ENCODE measurements at regions not wholly inside any gene's neighbourhood (a gene's known extent, or its start where the extent isn't known, plus 50 kb on each side); places are given as distances from the start of the nearest gene placed in this dataset.
"Not testable (repeated sequence)": the region's sequence is repeated elsewhere in the genome, so short reads cannot be mapped to it uniquely, and the experiment has no call there.

DNA sequence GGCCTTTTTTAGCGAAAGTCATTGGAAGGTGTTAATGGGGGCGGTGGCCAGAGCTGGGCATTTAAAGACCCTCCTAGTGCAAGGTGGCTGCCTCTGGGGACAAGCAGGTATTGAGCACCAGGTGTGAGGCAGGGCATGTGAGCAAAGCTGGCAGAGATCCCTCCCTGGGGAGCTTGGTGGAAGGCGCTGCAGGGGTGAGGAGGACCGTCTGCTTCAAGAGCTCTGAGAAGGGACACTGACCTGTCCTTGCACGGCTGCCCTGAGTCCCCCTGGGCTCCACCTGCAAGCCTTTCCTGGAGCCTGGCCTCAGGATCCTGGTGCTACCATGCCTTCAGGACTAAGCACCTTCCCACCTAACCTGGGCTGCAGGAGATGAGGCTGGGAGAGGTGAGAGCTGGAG is 127.0 kb upstream of the CIBAR2 start:
- DNase-seq (ENCODE audit: low read depth, low spot score), result no peak

DNA sequence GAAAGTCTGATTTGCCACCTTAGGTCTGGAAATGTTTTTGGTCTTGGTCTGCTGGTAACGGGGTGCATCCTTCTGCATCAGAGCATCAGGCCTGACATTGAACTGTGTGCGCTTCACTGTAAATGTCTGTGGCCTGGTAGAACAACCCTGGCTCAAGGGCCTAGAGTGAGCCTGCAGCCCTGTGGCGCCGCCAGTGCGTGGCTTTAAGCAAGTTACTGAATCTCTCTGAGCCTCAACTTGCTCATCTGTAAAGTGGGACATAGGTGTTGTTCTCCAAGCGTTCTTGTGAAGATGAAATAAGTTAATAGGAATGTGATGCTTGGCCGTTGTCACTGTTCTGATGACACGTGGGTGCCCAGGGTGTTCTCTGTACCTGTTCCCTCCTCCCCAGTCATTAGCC is 127.6 kb upstream of the CIBAR2 start:
- no peak for DNase-seq (ENCODE audit: low read depth, low spot score)

DNA sequence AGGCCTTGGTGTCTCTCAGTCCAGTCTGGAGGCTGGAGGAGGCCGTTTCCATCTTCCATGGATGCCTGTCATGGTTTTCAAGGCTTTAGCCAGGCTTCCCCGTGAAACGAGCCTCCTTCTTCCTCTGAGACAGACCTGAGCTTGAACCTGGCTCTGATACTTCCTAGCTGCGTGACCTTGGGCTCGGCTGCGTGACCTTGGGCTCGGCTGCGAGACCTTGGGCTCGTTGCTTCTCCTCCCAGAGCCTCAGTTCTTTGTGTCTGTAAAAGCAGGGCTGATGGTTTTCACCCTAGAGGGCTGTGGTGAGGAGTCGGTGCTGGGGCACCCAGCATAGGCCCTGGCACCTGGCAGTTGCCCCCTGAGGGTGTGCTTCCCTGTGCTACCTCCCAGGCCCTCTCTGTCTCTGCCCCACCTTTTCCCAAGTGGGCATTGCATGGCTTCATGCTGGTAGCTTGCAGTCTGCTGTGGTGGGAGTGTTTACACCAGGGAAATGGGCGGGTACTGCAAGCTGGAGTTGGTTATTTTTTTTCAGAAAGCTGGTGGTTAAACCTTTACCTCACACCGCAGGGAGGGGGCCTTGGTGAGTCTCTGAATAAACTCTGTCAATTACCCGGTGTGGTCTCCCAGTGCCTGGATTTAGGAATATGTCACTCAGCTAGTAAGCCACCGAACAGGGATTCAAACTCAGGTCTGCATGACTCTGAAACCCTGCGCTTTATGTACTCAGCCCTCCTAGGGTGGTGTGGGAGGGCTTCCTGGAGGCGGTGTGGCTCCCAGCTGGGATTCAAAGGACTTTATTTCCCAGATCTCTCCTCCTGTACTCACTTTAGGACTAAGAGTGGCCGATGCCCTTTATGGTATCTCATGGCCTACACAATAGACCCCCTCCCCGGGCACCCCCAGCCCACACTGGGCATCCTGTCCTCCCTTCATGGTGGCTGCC is 129.0 kb upstream of the CIBAR2 start:
- no peak for DNase-seq (ENCODE audit: low read depth, low spot score)

DNA sequence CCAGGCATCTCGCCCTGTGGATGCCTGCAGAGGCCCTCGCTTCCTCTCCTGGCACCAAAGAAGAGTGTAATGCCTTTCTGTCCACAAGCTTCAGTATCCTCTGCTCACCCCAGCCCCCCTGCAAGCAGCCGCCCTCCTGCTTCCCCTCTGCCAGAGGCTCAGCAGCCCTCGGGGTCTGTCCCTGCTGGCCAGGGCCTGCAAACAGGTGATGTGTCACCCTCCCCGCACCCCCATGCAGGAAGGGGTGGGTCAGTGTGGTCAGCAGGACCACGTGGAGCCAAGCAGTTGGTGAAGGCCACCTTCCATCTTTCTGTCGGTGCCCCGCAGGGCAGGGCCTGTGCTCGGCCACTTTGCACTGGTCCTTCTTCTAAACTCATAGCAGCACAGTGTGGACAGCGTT is 129.9 kb upstream of the CIBAR2 start:
- DNase-seq (ENCODE audit: low read depth, low spot score), result no peak

DNA sequence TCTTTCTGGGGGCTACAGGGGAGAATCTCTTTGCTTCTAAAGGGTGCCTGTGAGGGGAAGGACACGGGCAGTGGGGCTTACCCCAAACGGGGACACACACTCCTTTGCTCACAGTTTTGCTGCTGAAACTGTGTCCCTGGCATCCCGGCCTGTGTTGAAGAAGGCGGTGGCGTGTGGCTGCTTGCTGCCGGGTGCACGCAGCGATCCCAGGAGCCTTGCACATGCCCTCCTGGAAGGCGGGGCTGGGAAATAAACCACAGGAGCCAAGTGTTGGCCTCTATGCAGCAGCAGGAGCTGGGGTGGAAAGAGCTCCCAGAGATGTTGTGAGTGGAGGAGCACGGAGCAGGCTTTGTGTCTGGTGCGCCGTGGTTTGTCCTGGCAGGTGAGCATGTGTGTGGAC is 131.0 kb upstream of the CIBAR2 start:
- DNase-seq (ENCODE audit: low read depth, low spot score), result no peak

DNA sequence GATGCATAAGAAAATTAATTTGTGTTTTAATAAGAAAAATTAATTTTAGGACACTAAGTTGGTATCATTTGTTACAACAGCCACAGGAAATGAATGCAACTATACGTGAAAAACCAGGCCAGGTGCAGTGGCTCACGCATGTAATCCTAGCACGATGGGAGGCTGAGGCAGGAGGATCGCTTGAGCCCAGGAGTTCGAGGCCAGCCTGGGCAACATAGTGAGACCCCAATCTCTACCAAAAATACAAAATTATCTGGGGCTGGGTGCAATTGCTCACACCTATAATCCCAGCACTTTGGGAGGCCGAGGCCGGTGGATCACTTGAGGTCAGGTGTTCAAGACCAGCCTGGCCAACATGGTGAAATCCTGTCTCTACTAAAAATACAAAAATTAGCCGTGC is 132.2 kb upstream of the CIBAR2 start:
- DNase-seq (ENCODE audit: low read depth, low spot score), result not testable (repeated sequence)

DNA sequence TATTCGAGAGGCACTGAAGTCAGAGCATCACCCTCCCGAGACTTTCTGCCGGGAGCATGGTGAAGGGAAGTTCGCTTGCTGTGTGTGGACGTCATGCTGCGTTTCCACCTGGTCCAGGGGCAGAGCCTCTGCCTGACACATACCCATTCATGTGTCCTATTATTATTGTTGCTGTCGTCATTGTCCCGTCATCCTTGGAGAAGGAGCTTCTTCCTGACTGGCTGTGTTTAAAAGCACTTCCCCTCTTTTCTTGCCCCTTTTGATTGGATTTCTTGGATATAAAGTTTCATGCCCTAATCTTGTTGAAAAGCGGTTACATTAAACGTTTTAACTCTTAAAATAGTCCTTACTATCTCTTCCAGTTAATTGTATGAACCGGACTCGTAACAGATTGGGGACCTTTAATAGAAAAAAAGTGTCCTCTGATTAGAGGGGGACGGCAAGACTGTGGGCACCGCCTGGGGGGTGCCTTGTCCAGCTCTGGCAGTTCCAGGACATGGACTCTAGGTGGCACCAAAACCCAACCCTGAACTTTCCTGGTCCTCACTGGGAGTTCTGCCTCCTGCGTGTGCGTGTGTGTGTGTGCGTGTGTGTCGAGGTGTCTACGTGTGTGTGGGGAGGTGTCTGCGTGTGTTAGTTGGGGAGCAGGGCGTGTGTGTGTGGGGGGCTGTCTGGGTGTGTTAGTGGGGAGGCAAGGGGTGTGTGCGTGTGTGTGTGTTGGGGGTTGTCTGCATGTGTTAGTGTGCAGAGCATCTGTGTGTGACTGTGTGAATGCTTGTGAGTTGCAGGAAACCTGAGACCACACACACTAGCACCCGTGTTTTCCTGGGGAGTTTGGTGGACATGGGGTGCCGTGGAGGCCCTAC is 133.3 kb upstream of the CIBAR2 start:
- peak; percentile 40 for DNase-seq (ENCODE audit: low read depth, low spot score)

DNA sequence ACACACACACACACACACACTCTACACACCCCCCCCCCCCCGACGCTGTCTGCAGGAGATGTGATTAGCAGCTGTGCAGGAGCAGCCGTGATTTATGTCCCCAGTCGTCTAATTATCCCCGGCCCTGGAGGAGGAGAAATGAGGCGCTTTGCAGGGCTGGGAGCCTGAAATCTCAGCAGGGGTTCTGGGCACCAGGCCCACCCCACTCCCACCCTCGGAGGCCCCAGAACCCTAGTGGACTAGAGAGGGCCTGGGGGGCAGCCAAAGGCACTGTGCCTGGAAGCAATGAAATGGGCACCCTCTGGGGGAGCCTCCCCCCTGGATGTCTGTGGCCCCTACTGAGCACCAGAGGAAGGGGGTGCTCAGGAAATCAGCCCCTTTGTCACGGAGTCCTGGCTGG is 134.2 kb upstream of the CIBAR2 start:
- no peak for DNase-seq (ENCODE audit: low read depth, low spot score)

DNA sequence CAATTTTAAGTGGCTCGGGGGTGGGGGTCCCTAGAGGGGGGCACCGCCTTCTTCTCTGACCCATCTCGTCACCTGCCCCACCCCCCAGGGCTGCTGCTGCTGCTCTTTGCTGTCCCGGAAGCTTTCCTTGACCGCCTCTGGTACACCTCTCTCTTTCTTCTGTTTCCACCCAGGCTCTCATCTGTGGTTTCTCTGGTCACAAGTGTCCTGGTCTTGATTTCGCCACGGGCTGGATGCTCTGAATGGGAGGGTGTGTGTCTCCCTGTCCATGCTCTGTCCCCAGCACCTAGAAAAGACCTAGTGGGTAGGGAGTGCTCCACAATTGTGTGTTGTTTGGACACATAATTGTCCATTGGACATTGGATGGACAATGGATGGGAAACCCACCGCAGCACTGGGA is 134.7 kb upstream of the CIBAR2 start:
- DNase-seq (ENCODE audit: low read depth, low spot score), result no peak

DNA sequence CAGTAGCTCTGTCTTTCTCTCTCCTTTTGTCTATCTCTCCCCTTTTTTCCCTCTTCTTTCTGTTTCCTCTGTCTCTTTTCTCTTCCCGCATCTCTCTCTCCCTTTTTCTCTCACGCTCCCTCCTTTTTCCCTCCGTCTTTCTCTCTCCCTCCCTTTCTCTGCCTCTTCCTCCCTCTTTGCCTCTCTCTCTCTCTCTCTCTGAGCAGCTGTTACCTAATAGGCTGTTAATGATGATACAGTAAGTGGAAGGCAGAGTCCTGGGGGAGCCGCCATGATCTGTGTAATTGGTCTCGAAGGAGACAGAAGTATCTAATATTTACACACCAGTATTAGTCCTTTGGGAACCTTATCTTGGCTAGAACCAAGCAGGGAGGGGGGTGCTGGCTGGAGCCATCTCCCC is 136.1 kb upstream of the CIBAR2 start:
- no peak for DNase-seq (ENCODE audit: low read depth, low spot score)

DNA sequence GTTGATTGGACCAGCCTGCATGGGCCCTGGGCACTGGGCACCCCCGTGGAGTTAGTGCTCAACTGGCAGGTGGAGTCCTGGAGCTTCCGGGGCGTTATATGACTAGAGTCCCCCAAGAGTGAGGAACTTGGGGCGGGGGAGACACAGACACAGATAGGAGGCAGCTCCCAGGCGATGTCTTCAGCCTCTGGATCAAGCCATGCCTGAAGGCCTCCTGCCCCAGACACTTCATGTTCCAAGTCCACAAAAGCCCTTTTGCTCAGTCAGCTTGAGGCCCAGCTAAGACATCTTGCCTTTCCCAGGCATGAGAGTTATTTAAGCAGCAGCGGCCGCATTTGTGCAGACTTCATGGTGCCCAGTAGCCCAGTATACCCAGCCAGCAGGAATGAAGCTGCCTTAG is 136.6 kb upstream of the CIBAR2 start:
- no peak for DNase-seq (ENCODE audit: low read depth, low spot score)

DNA sequence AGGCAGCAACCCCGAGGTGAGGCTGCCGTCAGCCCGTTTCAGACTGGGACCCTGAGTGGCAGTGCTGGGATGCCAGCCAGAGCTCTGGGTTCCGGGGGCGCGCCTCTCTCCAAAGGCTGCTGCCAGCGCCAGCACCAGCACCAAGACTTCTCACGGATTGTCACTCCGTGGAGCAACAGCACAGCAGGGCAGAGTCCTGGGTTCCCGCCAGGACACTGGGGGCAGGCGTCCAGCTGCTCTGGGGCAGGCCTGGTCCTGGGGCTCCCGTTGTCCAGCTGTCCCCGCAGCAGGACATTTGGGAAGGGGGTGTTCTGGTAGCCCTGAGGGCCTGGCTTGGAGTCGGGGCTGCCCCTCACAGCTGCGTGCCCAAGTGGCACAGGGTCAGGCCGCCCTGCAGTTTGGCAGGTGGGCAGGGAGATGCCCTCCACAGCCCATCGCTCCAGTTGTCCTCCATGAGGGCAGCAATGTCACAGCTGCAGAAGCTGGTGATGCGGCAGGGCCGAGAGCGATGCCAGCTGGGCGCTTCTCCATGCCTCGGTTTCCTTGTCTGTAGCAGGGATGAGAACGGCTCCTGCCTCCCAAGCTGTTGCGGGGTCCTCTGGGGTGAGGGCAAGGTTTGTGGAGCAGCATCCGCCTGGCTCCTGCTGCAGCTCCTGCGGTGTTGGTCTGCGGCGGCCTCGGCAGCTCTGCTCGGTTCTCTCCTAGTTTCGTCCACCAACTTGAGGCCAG is 137.3 kb upstream of the CIBAR2 start:
- no peak for DNase-seq (ENCODE audit: low read depth, low spot score)

DNA sequence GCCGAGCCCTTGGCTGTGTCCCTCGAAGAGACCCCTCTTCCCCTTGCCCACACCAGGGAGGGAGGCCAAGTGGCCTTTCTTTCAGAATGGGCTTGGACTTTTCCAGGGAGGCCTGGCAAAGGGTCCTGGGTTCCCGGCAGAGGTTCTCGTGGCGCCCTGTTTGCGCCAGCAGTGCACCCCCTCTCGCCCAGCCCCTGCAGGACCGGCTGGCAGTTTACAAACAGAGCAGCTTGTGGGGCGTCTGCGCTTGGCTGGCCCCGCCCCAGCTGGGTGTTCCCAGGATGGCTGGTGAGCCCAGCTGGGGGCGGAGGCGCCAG is 137.8 kb upstream of the CIBAR2 start:
- no peak for DNase-seq (ENCODE audit: low read depth, low spot score)

DNA sequence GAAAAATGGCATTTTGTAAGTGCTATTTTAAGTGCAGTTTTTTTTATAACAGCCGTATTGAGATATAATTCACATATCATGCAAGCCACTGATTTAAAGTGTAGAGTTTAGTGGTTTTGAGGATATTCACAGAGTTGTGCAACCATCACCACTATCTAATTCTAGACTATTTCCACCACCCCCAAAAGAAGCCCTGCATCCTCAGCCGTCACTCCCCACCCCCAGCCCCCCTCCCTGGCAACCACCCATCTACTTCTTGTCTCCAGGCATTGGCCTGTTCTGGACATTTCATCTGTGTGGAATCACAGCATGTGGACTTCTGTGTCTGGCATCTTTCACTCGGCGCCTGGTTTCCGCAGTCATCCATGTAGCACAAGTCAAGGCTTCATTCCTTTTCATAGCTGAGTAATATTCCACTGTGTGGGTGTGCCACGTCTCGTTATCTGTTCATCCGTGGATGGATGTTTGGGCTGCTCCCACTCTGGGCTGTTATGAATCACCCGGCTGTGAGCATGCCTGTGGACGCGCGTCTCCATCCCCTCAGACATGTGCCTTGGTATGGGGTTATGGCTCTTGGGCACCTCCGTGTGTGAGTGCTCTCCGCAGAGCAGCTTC is 138.4 kb upstream of the CIBAR2 start:
- no peak for DNase-seq (ENCODE audit: low read depth, low spot score)

DNA sequence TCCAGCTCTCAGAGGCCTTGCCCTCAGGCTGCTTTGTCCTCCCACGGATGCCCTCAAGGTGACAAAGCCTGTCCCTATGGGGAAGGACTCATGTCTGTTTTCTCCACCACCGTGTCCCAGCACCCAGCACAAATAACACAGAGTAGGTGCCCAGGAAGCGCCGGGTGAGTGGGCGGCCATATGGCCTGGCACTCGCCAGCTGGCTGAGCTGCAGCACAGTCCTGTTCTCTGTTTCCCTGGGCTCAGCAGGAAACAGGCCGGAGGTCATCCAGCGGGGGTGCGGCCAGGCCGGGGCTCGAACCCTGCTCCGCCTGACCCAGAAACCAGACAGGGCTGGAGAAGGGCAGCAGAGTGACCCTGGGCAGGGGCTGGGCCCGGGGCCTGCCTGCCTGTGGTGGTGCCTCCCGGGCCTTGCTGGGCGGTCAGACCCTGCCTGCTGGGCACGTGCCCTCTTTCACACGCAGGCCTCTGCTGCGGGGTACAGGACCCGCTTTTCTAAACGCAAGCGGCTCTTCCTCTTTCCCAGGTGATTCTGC is 139.0 kb upstream of the CIBAR2 start:
- no peak for DNase-seq (ENCODE audit: low read depth, low spot score)

DNA sequence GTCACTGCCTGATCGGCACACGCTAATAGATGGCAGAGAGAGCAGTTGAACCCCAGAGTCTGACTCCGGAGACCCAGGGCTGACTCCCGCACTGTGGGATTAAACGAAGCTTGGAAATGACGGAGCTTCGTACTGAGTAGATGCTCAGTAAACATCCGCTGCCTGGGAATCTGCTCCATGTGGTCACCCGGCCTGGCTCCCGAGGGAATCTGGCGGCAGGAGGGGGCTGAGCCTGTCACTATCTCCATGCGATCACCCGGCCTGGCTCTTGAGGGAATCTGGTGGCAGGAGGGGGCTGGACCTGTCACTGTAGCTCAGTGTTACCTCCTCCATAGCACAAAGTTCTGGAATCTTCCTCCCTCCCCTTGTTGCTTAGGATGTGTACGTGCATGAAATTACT is 139.7 kb upstream of the CIBAR2 start:
- DNase-seq (ENCODE audit: low read depth, low spot score), result no peak

DNA sequence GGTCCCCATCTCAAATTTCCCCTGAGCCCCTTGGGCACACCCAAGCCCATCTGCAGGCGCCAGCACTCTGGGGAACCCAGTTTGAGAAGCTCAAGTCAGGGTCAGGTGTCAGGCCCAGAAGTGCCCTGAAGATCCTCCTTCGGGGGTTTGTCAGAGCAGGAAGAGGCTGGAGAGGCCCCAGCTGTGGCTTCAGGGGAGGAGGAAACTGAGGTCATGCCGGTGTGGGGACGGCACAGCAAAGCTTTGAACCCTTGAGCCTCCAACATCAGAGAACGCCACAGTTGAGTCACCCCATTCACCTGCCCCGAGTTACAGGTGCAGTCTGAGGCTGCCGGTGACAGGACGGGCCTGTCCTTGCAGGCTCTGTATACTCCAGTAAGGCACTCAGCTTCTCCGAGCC is 140.2 kb upstream of the CIBAR2 start:
- DNase-seq (ENCODE audit: low read depth, low spot score), result no peak

DNA sequence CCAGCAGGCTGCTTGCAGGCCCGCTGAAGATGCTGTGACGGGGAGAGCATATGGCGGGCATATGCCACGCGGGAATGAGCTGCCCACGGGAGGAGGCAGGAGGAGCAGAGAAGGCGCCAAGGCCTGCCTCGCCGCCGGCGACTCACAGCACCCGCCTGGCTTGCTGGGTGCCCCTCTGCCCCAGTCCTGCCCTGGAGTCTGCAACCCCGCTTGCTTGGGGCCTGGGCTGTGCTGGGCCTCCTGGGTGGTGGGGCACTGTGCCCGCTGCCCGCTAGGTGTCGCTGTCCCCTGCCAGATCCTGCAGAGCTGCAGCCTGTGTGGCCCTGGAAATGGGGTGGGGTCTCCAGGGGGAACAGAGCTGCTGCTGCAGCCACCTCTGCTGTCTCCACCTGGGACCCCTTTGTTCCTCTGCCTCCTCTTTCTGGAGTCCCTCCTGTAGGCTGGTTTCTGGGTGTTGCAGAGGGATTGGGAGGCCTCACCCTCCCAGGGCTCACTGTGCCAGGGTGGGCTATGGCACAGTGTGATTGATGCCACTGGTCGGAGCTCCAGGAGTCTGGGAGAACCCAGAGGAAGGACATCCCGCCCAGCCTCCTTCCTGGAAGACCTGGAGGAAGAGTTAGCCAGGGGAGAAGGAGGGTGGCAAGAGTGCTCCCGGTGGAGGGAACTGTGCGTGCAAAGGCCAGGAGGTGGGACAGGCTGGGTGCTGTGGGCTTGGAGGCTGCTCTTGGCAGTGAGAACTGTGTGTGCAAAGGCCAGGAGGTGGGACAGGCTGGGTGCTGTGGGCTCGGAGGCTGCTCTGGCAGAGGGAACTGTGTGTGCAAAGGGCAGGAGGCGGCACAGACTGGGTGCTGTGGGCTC is 141.0 kb upstream of the CIBAR2 start:
- peak; percentile 34 for DNase-seq (ENCODE audit: low read depth, low spot score)

DNA sequence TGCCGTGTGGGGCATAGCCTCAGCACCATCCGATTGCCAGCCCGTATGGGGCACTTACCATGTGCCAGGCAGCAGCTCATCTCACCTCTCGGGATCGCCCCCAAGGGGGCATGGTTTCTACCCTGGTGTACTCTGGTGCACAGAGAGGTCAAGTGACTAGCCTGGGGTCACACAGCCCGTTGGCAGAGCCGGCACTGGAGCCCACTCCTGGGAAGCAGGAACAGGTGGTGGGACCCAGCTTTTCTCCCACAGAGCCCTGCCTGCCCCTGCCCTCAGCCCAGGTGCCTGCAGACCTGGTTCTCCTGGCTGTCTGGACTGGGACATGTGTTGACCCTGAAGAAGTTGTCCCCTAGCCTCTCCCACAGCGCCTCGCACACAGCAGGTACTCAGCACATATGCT is 141.8 kb upstream of the CIBAR2 start:
- DNase-seq (ENCODE audit: low read depth, low spot score), result no peak

DNA sequence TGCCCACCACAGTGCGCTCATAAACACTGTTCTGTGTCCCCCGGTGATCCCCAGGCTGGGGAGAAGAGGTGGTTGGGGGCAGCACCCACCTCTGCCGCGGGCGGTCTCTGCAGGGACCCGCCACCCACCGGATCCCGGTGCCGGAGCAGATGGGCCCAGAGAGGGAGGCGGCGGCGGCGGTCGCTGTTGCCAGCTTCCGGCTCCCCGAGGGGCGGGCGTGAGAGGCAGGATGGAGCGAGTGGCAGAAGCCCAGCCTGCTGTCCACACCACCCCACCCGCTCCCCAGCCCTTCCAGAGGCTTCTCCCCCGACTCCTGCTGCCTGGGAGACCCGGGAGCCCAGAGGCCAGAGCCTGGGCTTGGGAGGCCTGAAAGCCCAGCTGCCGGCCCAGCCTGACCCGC is 142.6 kb upstream of the CIBAR2 start:
- no peak for DNase-seq (ENCODE audit: low read depth, low spot score)

DNA sequence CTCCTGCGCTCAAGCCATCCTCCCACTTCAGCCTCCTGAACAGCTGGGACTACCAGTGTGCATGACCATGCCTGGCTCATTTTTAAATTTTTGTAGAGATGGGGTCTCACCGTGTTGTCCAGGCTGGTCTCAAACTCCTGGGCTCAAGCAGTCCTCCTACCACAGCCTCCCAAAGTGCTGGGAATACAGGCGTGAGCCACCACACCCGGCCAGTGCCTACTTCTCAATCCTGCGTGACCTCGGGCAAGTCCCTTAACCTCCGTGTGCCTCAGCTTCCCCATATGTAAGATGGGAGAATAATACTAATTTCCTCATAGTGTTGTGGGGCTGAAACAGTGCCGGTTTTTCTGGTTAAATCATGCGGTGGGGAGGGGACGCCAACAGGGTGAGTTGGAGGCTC is 143.5 kb upstream of the CIBAR2 start:
- no peak for DNase-seq (ENCODE audit: low read depth, low spot score)
